Right lobe of liver (tissue), 6 donors: ENCODE measurements at regions not wholly inside any gene's neighbourhood (a gene's known extent, or its start where the extent isn't known, plus 50 kb on each side); places are given as distances from the start of the nearest gene placed in this dataset.

Source experiments
- ATAC-seq, 4 donors: fragments of 200-7000 bp; cut with Tn5 transposase; one replicate each; pipeline ENCODE4 v1.9.1; 2020; ENCODE audit warnings: mild to moderate bottlenecking in 4 of 4, moderate library complexity in 4 of 4
- DNase-seq, 3 donors: peaks; one replicate each; pipeline ENCODE4 v3.0.0-alpha.2; 2020
- H3K27ac ChIP-seq, 3 donors: fragments of 200-600 bp; one replicate each; pipeline ENCODE4 v1.8.0; 2022
- H3K27me3 ChIP-seq, 2 donors: fragments of 200-600 bp; one replicate each; pipeline ENCODE4 v1.8.0; 2022
- H3K36me3 ChIP-seq, 4 donors: fragments of 200-600 bp; sonication (generic) in 1 of 4; one replicate each; pipeline versions ENCODE4 v1.5.1 to v1.8.0; 2017 to 2022; ENCODE audit warnings: control low read depth in 1 of 4
- H3K4me1 ChIP-seq, 4 donors: fragments of 200-600 bp; sonication (generic) in 1 of 4; one replicate each; pipeline versions ENCODE4 v1.5.1 to v1.8.0; 2017 to 2022; ENCODE audit warnings: control low read depth in 1 of 4
- H3K4me3 ChIP-seq, 3 donors: fragments of 200-600 bp; one replicate each; pipeline ENCODE4 v1.8.0; 2022
- H3K9me3 ChIP-seq, 4 donors: fragments of 200-600 bp; sonication (generic) in 1 of 4; one replicate each; pipeline versions ENCODE4 v1.5.1 to v1.8.0; 2017 to 2022; ENCODE audit warnings: control low read depth in 1 of 4
- POLR2A ChIP-seq: fragments of 450-650 bp; IDR thresholded peaks from one replicate; pipeline ENCODE4 v1.6.1; 2017; ENCODE audit warnings: antibody characterized with exemption, mild to moderate bottlenecking
- WGBS: methylation state at CpG from one replicate; pipeline ENCODE4 v1.1.6; 2018; ENCODE audit warnings: low coverage, low lambda C conversion rate; ENCODE audit not compliant: insufficient coverage; ENCODE audit errors: missing lambda C conversion rate; 5-methylcytosine and 5-hydroxymethylcytosine counted together
- intact Hi-C, 2 donors: fragments of 100-400 bp; cut with DNase I; formaldehyde crosslinking; loops; one replicate each; pipeline versions ENCODE4 v1.11.2 to v1.14.1; 2022
- TF ChIP-seq, protein P1 (sequence below), 4 donors: fragments of 200-600 bp in 3 of 4; fragments of 450-650 bp in 1 of 4; IDR thresholded peaks; one replicate each; pipeline versions ENCODE4 v1.5.1 to v1.8.0; 2016 to 2022; ENCODE audit warnings: antibody characterized with exemption in 4 of 4, mild to moderate bottlenecking in 2 of 4
- donor health status: DM: no; HTN: yes; CAD: no.
- donor health status: DM: no; HTN: no; CAD: no.
- donor health status: DM: no; HTN: no; CAD: no.
- donor health status: DM: no; HTN: yes; CAD: no.
- donor health status: DM: no; HTN: yes; CAD: no.

DNA sequence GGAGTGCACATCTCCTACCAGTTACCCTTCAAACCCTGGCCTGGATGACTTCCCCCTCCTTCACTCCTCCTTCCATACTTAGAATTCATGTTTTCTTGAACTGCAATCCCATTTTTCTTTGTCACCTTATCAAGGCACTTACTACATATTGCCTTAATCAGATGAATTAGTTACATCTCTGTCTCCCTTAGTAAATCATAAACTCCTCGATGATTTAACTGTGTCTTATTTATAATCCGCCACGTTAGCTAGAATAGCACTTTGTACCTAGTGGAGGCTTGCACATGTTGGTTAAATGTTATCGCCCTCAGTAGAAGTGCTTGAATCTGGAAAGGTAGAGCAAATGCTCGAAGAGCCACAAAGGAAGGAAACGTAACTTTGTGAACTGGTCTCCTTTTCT lies 94.7 kb upstream of the RAB11FIP2 start:
- Histone ChIP-seq H3K9me3 (no peaks in the 10 kb centered on the region), H3K4me1 (no peaks in the 10 kb centered on the region), H3K27ac (no peak overlapping the region), H3K4me3 (no peak overlapping the region), H3K27me3 (no peaks in the 10 kb centered on the region), H3K36me3 (no peaks in the 10 kb centered on the region)
- no peak for TF ChIP-seq POLR2A
- TF ChIP-seq, protein P1, sequence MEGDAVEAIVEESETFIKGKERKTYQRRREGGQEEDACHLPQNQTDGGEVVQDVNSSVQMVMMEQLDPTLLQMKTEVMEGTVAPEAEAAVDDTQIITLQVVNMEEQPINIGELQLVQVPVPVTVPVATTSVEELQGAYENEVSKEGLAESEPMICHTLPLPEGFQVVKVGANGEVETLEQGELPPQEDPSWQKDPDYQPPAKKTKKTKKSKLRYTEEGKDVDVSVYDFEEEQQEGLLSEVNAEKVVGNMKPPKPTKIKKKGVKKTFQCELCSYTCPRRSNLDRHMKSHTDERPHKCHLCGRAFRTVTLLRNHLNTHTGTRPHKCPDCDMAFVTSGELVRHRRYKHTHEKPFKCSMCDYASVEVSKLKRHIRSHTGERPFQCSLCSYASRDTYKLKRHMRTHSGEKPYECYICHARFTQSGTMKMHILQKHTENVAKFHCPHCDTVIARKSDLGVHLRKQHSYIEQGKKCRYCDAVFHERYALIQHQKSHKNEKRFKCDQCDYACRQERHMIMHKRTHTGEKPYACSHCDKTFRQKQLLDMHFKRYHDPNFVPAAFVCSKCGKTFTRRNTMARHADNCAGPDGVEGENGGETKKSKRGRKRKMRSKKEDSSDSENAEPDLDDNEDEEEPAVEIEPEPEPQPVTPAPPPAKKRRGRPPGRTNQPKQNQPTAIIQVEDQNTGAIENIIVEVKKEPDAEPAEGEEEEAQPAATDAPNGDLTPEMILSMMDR (IDR thresholded peaks at IDR 0.05) = no peak
- 67% methylated on average over 6 of the region's 6 CpGs for WGBS
- intact Hi-C loops = no loop called here
- no peak for DNase-seq
- ATAC-seq = no peak

DNA sequence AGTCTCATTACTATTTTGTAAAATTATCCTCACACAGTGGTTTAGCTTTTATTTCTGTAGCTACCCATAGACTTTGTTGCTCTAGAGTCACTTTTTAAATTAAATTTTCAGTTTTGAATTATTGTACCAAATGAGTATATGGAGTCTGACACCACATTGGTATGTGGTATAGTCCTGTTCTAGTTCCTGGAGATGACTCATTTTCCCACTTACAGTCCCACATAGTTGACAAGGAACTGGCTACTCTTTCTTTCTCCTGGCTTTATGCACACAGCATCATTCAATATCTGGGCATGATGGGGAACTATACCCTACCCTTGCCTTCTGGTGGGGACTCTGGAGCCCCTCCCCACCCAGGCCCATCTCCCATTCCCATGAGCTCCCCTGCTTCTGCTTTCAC lies 92.6 kb upstream of the RAB11FIP2 start:
- DNase-seq (no peak), ATAC-seq (no peak)
- Histone ChIP-seq H3K36me3 (no peaks in the 10 kb centered on the region), H3K4me1 (no peaks in the 10 kb centered on the region), H3K27ac (no peak overlapping the region), H3K27me3 (no peaks in the 10 kb centered on the region), H3K4me3 (no peak overlapping the region), H3K9me3 (no peaks in the 10 kb centered on the region)
- intact Hi-C loops = no loop called here
- no peak for TF ChIP-seq POLR2A
- TF ChIP-seq, protein P1 (IDR thresholded peaks at IDR 0.05) = no peak

DNA sequence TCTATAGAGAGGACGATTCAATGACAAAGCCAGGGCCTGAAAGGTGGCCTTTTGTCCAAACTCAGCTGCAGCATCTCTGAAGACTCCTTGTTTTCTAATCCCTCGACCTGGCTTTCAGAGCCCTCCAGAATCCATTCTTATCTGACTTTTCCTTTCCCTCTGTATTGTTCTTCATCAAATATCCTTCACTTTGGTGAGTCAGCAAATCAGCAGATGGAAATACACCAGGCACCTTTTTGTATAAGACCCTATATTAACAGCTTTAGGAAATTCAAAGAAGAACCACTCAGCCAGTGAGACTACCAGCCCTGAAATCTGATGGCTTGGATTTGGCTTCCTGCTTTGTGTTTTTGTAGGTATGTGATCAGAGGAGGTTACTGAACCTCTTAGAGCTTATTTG lies 81.9 kb upstream of the RAB11FIP2 start:
- Histone ChIP-seq H3K27ac (no peak overlapping the region), H3K27me3 (no peaks in the 10 kb centered on the region), H3K4me3 (no peak overlapping the region), H3K4me1 (no peaks in the 10 kb centered on the region), H3K9me3 (no peaks in the 10 kb centered on the region), H3K36me3 (no peaks in the 10 kb centered on the region)
- TF ChIP-seq POLR2A = no peak
- TF ChIP-seq, protein P1 (IDR thresholded peaks at IDR 0.05) = no peak
- intact Hi-C loops = no loop called here
- DNase-seq (no peak), ATAC-seq (no peak)
- 50% methylated on average over 2 of the region's 2 CpGs for WGBS

DNA sequence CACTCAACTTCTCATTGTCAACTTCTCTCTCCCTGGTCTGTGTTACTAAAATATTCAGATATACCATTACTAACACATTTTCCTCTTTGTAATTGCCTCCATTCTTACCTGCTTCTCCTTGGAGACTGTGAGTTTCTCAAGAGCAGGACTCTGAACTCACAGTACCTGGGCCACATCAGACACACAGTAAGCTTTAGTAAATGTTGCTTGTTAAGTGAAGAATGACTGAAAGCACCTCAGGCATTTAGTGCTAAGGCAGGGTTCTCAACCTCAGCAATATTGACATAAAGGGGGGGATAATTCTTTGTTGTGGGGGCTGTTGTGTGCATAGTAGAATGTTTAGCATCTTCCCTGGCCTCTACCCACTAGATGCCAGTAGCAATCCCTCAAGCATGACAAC lies 72.0 kb upstream of the RAB11FIP2 start:
- Histone ChIP-seq H3K9me3 (no peaks in the 10 kb centered on the region), H3K36me3 (no peaks in the 10 kb centered on the region), H3K4me1 (no peaks in the 10 kb centered on the region), H3K27ac (no peak overlapping the region), H3K27me3 (no peaks in the 10 kb centered on the region), H3K4me3 (no peak overlapping the region)
- TF ChIP-seq POLR2A = no peak
- TF ChIP-seq, protein P1 (IDR thresholded peaks at IDR 0.05) = no peak
- no peak for ATAC-seq
- no peak for DNase-seq
- intact Hi-C loops = no loop called here

DNA sequence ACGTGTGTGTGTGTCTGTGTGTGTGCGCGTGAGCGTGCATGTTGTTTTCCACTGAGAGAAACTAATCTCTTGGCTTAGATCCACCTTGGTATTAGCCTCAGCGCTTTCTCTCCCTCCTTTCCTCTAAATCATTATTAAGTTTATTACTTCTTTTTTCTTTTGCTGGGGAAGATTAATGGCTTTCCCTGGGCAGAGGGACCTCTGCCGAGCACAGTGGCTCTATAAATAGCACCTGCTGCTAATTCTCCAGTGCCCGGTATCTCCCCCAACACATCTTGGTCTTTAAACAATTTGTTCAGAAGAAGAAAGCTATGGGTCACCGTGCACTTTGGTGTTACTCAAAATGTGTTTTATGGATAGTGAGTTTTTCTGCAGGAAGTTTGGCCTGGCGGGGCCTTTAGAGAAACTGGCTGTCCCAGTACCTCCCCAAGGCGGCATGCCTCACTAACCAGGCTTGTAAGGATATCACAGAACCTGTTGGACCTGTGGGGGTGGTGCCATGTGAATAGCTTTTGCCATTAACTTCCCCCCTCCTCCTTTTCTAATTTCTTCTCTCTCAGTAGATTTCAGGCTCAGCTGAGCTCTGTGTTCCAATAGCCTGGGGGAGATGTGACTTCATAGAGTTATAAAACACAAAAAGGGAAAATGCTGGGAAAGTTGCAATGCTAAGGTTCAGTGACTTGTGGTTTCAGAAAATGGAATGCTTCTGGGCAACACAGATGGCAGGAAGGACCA lies 70.1 kb upstream of the RAB11FIP2 start:
- DNase-seq = no peak
- Histone ChIP-seq H3K36me3 (no peaks in the 10 kb centered on the region), H3K27ac (no peak overlapping the region), H3K9me3 (no peaks in the 10 kb centered on the region), H3K27me3 (no peaks in the 10 kb centered on the region), H3K4me1 (no peaks in the 10 kb centered on the region), H3K4me3 (no peak overlapping the region)
- TF ChIP-seq POLR2A = no peak
- TF ChIP-seq, protein P1 (IDR thresholded peaks at IDR 0.05) = no peak
- intact Hi-C loops = no loop called here
- ATAC-seq = no peak
- WGBS = 73% methylated on average over 10 of the region's 10 CpGs
